GM19468 (cell line): ENCODE measurements at regions not wholly inside any gene's neighbourhood (a gene's known extent, or its start where the extent isn't known, plus 50 kb on each side); places are given as distances from the start of the nearest gene placed in this dataset.

Experiments
- ATAC-seq: cut with Tn5 transposase; IDR thresholded peaks from one replicate; pipeline ENCODE4 v1.9.1; 2021; ENCODE audit warnings: mild to moderate bottlenecking, moderate library complexity, moderate number of reproducible peaks; ENCODE audit not compliant: unreplicated experiment; ENCODE audit errors: extremely low read depth

DNA sequence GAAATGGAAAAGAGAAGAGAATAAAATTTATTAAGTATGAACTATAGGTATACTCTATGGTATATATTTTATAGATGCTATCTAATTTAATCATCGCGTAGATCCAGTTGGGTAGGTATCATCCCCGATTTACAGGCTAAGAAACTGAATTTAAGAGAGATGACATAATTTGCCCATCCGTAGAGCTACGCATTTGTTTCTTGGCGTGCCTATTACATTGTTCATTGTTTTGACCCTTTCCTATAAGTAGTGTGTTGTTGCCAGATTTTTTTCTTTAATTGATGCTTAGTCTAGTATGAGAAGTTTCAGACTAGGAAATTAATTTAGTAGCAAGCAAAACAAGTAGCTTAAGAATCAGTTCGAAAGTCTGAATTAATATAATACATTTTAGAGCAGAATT lies 205.7 kb upstream of the NPSR1 start:
- no peak for ATAC-seq

DNA sequence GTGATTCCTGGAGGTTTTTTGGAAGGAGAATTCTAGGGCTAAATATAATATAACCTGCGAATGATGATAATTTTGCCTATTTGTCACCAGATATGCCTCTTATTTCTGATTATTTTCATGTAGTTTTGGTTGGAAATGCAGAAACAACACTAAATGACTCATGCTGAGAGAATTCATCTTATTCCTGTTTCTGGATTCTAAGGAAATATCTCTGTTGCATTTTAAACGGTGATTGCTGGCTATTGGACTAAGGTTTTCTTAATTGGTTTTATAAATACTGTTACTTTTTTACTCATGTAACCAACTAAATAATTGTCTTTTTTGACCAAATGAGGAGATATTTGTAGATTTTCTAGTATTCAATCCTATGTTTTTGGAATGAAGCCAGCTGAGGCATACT lies 204.9 kb upstream of the NPSR1 start:
- ATAC-seq = no peak

DNA sequence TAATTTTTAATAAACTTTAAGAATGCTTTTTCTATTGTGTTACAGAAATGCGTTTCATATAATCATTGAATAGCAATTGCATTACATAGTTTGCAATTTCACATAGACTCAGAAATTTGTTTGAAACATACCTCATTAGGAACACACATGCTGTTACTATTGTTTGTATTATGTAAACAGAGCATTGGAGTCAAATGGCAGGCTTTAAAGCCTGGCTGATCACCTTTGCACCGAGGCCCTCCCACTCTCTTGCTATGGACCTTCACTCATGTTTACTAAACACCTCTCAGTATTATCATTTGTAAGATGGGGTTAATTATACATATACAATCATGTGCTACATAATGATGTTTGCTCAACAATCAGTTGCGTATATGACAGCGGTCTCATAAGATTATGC lies 203.6 kb upstream of the NPSR1 start:
- ATAC-seq = no peak

DNA sequence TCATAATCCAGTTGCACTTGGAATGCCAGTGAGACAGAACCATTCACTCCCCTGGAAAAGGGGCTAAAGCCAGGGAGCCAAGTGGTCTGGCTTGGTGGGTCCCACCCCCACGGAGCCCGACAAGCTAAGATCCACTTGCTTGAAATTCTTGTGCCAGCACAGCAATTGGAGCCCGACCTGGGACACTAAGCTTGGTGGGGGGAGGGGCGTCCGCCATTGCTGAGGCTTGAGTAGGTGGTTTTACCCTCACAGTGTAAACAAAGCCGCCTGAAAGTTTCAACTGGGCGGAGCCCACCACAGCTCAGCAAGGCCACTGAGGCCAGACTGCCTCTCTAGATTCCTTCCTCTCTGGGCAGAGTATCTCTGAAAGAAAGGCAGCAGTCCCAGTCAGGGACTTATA lies 200.7 kb upstream of the NPSR1 start:
- ATAC-seq = no peak

DNA sequence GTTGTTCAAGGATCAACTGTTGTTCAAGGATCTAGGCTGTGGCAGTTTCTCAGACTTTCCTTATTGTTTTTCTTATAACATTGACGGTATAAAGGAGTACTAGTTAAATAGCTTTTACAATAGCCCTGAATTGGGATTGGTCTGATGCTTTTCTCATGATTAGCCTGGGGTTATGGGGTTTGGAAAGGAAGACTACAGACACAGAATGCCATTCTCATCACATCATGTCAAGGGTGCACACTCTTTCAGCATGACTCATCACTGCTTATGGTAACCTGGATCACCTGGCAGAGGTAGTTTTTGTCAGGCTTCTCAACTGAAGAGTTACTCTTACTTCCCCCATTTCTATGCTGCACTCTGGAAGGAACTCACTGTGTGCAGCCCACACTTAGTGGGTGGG lies 194.2 kb upstream of the NPSR1 start:
- ATAC-seq = no peak

DNA sequence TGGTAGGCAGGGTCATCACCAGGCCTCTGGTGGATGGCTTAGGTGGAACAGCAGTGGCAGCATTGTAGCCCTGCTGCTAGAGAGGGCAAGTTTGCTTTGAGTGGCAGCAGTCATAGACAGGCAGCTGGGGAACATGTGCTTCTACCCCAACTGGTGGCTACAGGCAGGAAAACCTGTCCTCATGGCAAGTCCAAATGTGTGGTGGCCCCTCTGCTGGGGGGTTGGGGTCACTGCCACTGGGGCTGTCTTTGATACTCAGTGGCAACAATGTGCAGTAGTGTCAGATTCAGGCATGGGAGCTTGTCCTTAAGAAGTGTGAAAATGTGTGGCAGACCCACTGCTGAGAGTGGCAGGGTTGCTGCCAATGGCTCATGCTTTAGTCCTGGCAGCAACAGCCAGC lies 186.2 kb upstream of the NPSR1 start:
- ATAC-seq = no peak

DNA sequence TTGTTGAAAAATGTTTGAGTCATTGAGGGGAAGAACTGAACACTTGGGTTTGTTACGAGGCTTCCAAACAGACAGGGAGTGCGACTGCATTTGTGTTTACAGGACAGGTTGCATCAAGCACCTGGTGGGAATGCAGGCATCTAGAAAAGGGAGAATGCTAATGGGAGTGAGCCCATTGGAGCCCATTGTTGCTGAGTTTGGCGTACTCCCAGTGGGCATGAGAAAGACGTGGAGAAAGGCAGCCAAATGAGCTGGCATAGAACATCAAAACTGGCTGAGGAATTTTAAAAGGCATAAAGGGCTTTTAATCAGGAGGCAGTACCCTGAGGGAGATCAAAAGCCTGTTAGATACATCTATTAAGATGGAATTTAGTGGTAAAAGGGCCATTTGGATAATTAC lies 171.6 kb upstream of the NPSR1 start:
- no peak for ATAC-seq

DNA sequence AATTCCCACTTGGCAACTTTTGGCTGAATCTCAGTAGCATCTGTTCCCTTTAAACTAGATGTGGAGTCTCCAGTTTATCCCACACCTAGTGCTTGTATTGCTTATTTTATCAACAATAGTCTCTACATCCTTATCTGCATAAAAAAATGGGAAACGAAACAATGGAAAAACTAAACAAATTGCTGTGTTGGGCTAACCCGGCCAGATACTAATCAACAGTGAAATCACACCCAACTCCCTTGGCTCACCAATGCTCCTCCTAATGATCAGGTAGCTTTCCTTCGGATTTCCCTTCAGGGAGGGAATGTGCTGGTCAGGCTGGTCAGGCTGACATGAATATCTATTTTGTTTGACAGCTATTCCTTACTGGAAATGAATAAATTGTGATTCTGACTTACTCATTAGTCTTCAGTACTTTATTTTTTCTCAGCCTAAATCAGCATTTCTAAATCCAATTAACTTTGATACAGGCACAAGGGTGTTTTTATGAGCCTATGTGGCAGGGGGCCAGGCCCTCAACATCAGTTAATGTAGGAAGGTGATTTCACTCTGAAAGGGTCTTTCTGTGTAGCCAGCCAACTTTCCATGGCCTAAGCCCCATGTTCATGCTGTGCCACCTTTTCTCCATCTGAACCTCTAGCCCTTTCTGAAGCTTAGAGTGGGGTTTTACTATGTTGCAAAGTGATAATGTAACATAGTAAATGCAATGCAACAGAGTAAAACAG lies 170.5 kb upstream of the NPSR1 start:
- ATAC-seq = no peak

DNA sequence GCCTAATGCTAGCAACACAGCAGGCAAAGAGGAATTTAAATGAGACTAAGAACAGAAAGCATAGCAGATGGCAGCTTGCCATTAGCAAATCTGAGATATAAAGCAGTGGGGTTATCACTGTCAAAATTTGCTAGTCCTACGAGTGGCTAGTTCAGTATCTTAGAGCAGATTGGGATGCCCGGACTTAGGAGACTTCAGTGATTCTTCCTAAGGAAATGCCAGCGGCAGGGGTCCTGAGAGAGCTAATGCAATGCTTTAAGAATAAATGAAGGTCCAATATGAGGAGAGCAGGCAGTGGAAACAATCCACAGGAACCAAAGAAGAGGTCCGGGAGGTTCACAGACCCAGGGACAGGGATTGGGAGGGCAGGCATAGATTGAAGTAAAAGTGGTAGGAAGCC lies 169.3 kb upstream of the NPSR1 start:
- no peak for ATAC-seq

DNA sequence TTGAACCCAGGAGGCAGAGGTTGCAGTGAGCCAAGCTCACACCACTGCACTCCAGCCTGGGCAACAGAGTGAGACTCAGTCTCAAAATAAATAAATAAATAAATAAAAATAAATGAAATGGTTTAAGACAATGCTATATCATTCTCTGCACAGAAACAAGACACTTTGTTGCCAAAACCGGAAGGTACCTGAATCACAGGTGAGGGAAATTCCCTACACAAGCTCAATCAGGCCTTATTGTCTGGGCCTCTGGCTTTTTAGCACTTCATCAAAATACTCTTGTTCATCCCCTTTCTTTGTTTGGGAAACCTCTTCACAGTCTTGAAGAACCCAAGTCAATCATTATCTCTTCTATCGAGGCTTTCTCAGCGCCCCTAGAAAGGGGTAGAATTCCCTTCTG lies 166.1 kb upstream of the NPSR1 start:
- no peak for ATAC-seq

DNA sequence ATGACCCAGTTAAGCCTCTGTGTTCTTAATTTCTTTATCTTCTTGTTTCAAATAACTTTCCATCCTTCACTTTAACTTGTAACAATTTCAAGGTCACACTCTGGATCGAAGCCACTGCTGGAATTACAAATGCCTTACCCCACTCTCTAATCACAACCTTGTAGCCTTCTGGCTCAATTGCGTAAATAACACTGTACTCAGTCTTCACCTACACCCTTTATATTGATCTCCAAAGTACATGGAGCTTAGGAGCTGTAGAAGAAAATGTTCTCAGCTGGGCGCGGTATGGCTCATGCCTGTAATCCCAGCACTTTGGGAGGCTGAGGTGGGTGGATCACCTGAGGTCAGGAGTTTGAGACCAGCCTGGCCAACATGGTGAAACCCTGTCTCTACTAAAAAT lies 164.3 kb upstream of the NPSR1 start:
- no peak for ATAC-seq

DNA sequence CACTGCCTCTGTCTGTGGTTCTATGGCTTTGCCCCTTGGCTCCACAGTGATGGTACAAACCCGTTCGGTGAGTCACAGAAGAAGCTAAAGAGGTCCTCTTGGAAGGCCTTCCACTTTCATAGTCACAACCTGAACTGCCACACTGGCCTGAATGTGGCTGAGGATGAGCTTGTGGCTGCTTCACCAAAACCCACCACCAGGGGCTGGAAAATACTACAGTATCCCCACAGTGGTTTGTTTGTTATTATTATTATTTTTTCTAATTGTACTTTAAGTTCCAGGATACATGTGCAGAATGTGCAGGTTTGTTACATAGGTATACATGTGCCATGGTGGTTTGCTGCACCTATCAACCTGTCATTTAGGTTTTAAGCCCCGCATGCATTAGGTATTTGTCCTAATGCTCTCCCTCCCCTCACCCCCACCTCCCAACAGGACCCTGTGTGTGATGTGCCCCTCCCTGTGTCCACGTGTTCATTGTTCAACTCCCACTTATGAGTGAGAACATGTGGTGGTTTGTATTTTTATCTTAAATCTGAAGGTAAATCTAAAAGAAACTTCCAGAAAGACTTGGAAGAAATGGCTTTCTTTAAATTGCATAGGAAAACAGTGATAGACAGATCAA lies 160.8 kb upstream of the NPSR1 start:
- ATAC-seq = no peak

DNA sequence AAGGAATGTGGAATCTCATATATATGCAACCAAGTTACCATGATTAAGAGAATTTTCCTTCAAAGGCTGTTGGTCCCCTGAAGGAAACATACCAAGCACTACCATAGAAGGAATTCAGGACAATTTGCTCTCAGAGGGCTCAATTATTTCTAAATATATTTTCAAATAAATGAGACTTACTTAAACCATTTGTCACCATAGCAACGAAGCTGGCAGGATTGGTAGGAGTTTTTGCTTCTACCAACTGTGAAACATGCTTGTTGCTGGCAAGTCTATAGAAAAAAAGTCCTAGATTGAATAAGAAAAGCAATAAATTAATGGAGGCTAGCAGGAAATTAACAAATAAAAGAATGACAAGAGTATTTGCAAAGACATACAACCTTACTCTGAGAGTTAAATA lies 156.9 kb upstream of the NPSR1 start:
- no peak for ATAC-seq

DNA sequence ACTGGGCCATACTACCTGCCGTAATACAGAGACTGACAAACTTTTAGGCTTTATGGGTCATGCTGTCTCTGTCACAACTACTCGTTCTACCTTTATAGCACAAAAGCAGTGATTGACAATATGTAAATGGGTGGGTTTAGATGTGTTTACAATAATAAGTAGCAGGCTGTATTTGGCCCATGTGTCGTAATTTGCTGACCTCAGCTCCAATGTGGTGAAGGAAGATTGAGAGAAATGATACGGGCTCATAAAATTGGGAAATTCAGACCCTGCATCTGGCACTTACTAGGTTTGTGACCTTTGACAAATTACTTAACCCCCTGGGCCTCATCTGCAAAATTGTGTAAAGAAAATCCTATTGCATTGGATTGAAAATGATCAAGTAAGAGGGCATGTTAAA lies 150.8 kb upstream of the NPSR1 start:
- no peak for ATAC-seq

DNA sequence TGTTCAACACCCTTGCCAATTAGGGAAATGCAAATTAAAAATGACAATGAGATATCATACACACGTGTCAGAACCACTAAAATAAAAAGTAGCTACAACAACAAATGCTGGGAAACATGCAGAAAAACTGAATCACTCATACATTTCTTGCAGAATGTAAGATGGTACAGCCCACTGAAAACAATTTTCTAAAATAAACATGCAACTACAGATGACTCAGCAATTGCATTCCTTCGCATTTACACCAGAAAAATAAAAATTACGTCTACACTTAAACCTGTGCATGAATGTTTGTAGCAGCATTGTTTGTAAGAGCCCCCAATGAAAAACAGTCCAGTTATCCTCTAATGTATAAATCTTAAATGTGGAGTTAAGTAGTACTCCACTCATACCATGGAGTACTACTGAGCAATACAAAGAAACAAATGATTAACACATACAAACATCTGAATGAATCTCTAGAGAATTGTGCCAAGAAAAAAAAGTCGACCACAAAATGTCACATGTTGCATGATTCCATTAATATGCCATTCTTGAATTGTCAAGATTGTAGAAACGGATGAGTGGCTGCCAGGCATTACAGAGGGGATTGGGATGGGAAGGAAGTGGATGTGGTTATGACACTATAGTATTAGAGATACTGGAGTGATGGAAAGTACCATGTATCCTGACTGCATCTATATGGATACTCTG lies 134.6 kb upstream of the NPSR1 start:
- no peak for ATAC-seq

DNA sequence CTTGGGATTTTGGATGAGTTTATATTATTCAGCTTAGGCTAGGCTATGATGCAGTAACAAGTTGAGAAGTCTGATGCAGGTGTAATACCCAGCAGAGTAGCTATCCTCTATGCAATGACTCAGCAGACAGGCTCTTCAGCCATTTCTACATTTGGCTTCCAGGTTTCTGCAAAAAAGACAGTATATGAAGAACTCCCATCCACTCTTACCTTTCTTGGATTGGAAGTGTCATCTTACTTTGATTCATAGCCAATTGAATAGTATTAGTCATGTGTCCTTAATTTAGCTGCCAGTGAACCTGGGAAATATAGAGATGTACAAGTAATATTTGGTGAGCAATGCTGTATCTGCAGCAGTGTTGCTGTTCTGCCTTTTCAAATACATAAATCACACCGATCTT lies 127.8 kb upstream of the NPSR1 start:
- ATAC-seq = no peak

DNA sequence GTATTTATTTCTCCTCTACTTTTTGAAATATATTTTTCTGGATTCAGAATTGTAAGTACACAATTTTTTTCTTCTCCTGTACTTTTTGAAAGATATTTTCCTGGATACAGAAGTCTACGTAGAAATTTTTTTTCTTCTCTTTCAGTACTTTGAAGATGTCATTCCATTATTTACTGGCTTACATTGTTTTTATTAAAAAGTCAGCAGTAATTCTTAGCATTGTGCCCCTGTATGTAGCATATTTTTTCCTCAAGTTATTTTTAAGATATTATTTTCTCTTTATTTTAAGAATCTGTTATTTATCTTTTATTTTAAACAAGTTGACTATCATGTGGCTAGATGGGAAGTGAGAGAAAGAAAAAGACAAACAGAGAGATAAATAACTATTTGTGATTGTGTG lies 119.0 kb upstream of the NPSR1 start:
- no peak for ATAC-seq

DNA sequence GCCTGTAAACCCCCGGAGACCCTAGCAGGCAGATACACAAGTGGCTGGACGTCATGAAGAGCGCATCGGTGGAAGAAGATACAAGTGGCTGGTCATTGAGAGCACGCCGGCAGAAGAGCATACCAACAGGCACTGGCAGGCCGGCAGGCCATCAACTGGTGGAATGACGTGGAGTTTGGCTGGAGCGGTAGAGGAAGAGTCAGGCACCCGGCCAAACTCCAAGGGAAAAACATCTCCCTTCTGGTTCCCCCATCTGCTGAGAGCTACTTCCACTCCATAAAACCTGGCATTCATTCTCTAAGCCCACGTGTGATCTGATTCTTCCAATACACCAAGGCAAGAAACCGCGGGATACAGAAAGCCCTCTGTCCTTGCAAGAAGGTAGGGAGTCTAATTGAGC lies 113.4 kb upstream of the NPSR1 start:
- ATAC-seq = no peak

DNA sequence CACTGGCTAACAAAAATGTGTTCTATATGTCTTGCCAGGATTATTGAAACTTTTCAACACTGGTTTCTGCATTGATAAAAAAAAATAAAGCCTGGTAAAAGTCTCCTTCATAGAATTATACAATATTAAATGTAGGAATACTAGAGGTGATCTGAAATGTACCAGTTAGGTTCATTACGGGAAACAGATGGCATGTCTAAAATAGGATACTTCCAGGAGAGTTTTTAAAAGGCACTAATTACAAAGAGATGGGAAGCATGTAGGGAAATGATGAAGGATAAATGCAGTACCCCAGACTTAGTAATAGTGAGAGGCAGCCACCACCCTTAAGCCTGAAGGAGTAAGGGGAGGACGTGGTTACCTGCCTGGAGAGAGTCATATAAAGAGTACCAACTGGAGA lies 107.0 kb upstream of the NPSR1 start:
- ATAC-seq = no peak

DNA sequence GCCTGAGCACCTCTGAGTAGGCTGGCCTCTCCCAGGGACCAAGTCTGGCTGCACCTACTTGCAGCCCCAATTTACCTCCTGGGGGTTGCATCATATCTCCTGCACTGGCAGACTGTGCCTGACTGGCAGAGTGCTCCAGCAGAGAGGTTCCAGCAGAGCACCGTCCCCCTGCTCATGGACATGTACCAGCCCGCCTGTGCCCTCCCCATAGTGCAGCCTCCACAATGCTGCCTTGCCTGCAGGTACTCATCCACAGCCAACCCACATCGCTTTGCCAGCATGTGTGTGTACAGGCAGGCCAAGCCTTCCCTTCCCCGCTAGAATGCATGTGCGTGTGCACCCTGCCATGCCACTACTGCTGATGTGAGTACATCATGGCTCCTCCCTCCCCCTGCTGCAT lies 105.5 kb upstream of the NPSR1 start:
- ATAC-seq = no peak

DNA sequence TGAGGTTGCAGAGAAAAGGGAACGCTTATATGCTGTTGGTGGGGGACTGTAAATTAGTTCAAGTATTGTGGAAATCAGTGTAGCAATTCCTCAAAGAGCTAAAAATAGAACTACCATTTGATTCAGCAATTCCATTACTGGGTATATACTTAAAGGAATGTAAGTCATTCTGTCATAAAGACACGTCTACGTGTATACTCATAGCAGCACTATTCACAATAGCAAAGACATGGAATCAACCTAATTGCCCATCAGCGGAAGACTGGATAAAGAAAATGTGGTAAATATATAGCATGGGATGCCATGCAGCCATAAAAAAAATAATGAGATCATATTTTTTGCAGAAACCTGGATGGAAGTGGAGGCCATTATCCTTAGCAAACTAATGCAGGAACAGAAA lies 100.0 kb upstream of the NPSR1 start:
- no peak for ATAC-seq

DNA sequence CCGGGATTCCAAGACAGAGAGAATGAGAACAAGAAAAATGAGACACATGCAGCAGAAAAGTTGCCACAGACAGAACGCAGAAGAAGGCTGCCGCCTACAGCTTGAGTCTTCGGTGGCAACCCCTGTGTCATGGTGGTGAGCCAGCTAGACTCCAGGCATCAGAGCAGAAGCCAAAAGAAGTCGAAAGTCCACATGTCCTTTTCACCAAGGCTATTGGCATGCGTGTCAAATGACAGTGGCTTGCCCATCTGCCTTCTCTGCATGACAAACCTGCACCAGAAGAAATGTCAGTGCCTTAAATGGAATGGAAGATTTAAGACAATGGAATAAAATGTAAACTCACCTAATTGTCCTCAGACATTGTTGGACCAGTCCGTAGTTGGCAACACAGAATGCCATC lies 93.9 kb upstream of the NPSR1 start:
- ATAC-seq = no peak
